Activated CD4-positive, alpha-beta T cell treated with anti-CD3 and anti-CD28 coated beads, Interleukin-2, Interleukin-6, amounts not matched to agents 100 ng/mL and 50 ng/mL, durations not matched to agents 16 hours and 8 hours (primary cell): ENCODE measurements at regions not wholly inside any gene's neighbourhood (a gene's known extent, or its start where the extent isn't known, plus 50 kb on each side); places are given as distances from the start of the nearest gene placed in this dataset.
A peak's percentile ranks its signal among the peaks of the same experiment; 100 is the strongest.

Source experiments
- DNase-seq: peaks from one replicate; pipeline ENCODE4 v3.0.0-alpha.2; 2020

DNA sequence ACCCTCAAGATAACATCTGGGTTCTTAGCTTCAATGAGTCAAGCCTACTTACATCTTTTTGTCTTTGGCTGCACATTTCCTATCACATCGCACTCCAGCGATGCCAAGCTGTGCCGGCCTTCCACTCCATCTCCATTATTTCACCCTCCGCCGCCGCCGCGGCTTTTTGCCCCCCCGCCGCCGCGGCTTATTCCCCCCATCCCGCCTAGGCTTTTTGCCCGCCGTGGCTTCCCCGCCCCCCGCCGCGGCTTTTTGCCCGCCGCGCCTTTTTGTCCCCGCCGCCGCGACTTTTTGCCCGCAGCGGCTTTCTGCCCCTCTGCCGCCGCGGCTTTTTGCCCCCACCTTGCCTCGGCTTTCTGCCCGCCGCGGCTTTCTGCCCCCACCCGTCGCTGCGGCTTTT, 50.8 kb downstream of the PPIAL4E start:
- DNase-seq: peak; percentile 0
